ENCODE measurements at regions not wholly inside any gene's neighbourhood (a gene's known extent, or its start where the extent isn't known, plus 50 kb on each side); places are given as distances from the start of the nearest gene placed in this dataset.
"Not testable (repeated sequence)": the region's sequence is repeated elsewhere in the genome, so short reads cannot be mapped to it uniquely, and the experiment has no call there.

GRCh38 chr21:14677639-14678179 lies 131.6 kb upstream of the SAMSN1 start:
- no peak for DNase-seq

- no peak for DNase-seq
Observed at GRCh38 chr21:14677013-14677412, 130.9 kb upstream of the SAMSN1 start.

- DNase-seq, result peak in 1 of 4 experiments; percentile 2
Observed at GRCh38 chr21:14675774-14676530, 129.8 kb upstream of the SAMSN1 start.

GRCh38 chr21:14673649-14674048 lies 127.5 kb upstream of the SAMSN1 start:
- no peak for DNase-seq

DNA sequence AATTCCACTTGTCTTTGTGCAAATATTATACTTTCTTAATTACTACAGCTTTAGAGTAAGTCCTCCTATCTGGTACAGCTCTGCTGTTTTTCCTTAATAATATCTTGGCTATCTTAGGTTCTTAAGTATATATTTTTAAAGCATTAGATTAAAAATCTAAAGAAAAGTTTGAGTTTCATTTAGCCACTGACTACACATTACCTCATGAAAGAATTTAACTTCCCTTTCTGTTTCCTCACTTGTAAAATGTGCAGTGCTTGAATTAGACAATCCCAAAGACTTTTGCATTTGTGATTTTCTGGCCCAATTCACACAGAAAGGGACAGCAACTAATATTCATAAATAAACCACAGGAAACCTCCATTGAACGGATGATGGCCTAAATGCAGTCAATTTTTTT lies 126.4 kb upstream of the SAMSN1 start:
- DNase-seq, result no peak

DNA sequence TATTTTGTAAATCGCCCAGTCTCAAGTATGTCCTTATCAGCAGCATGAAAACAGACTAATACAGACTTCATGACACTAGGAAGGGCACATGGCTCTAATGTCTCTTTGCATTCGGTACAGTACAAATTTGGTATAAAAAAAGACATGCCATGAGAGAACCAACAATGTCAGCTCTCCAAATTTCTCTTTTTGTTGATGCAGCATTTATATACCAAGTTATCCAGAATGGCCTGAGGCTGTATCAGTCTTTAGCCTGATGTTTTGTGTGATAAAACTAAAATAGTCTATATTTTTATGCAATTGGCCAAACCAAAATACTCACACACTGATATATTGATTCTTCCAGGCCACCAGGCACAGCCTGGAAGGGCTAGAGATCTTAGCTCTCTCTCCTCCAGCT lies 124.3 kb upstream of the SAMSN1 start:
- no peak for DNase-seq

DNA sequence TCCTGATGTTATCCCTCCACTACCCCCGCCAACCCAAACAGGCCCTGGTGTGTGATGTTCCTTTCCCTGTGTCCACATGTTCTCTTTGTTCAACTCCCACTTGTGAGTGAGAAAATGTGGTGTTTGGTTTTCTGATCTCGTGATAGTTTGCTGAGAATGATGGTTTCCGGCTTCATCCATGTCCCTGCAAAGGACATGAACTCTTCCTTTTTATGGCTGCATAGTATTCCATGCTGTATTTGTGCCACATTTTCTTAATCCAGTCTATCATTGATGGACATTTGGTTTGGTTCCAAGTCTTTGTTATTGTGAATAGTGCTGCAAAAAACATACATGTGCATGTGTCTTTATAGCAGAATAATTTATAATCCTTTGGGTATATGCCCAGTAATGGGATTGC lies 123.0 kb upstream of the SAMSN1 start:
- not testable (repeated sequence) for DNase-seq

- DNase-seq, result no peak
Observed at GRCh38 chr21:14657241-14658008, 111.3 kb upstream of the SAMSN1 start.

DNA sequence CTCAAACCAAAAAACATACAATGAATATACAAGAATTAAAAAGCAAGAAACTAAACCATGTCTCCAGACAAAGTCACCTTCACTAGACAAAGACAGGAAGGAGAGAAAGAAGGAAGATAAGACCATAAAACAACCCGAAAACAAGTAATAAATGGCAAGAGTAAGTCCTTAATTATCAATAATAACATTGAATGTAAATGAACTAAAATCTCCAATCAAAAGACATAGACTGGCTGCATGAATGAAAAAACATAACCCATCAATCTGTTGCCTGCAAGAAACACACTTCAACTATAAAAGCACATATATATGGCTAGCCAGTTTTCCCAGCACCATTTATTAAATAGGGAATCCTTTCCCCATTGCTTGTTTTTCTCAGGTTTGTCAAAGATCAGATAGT lies 100.8 kb upstream of the SAMSN1 start:
- DNase-seq, result no peak

DNA sequence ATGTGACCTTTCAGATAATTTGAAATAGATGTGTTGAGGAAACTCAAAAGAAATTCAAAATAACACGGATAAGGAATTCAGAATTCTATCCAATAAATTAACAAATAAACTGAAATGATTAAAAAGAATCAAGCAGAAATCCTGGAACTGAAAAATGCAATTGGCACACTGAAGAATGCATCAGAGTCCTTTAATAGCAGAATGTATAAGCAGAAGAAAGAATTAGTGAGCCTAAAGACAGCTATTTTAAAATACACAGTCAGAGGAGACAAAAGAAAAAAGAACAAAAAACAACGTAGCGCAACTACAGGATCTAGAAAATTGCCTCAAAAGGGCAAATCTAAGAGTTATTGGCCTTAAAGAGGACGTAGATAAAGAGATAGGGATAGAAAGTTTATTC lies 99.6 kb upstream of the SAMSN1 start:
- no peak for DNase-seq

DNA sequence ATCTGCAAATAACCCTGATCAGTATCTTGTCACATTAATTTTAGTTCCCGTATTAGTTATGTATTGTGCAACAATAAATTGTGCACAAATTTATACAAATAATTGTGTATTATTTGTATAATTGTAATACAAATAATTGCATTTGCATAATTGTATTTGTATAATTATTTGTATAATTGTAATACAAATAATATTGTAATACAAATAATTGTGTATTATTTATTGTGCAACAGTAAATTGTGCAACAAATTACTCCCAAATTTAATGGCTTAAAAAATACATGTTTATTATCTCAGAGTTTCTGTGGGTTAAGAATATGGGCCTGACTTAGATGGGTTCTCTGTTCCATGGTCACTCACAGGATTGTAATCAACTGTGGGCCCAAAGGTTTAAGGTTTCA lies 86.2 kb upstream of the SAMSN1 start:
- DNase-seq, result no peak

DNA sequence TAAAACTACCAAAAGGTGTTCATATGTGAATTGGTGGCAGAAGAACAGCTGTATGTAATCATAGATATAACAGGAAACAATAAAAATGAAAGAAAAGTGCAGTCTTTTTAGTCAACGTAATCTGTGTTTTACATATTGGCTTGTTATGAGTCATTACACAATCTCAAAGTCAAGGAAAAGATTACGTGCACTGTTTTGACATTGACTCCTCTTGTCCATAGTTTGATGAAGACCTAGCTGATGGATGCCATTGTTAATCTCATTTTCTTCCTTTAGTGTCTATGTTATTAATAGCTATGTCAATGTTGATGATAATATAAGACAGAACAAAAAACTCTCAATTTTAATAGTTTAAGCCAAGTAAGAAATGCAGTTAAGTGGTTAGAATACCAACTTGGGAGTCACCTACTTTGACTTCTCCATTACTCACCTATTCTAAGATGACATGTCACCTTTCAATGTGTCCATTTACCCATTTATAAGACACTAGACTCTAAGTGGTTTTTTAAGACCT lies 84.5 kb upstream of the SAMSN1 start:
- no peak for DNase-seq

- DNase-seq, result no peak
Observed at GRCh38 chr21:14629461-14629860, 83.3 kb upstream of the SAMSN1 start.

- DNase-seq, result not testable (repeated sequence)
Observed at GRCh38 chr21:14623079-14623478, 77.0 kb upstream of the SAMSN1 start.

DNA sequence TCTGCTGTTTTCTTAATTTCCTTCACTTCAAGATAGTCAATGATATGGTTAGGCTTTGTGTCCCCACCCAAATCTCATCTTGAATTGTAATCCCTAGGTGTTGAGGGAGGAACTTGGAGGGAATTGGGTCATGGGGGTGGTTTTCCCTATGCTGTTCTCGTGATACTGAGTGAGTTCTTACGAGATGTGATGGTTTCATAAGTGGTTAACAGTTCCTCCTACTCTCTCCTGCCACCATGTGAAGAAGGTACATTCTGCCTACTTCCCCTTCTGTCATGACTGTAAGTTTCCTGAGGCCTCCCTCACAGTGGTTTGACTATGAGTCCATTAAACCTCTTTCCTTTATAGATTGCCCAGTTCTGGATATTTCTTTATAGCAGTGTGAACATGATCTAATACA lies 74.0 kb upstream of the SAMSN1 start:
- DNase-seq, result no peak

GRCh38 chr21:14617871-14618270 lies 71.8 kb upstream of the SAMSN1 start:
- DNase-seq, result no peak

DNA sequence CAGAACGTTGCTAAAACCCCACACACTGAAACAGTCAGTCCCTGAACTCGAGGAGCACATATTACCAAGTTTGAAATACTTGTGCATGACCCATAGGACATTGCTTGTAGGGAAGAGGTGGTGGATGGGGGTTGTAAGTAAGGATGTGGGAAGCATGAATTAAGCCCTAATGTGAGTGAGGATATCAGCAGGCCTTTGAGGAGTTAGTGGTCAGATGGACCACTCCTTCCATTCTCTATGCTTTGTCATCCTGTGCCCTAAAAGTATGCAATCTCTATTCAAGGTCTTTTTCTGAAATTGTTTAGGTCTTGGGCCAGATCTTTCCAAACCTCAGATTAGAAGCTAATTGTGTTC lies 70.9 kb upstream of the SAMSN1 start:
- no peak for DNase-seq

GRCh38 chr21:14616380-14617039 lies 70.4 kb upstream of the SAMSN1 start:
- no peak for DNase-seq

GRCh38 chr21:14615359-14615974 lies 69.4 kb upstream of the SAMSN1 start:
- DNase-seq, result no peak

DNA sequence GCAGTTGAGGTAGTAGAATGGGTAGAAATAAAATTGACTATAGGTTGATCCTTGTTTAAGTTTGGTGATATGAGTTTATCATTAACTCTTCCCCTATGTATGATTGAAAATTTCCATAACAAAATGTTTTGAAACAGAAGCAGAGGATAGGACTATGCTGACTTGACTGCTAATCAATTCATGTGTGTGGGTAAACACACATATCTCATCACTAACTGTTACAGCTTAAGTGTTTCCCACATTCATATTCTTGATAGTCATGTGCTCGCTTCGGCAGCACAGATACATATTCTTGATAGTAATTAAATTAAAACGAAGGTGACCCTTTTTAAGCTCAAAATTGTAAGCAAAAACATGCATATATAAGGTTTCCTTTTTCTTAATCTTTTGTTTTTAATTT lies 68.2 kb upstream of the SAMSN1 start:
- no peak for DNase-seq

GRCh38 chr21:14613486-14614224 lies 67.5 kb upstream of the SAMSN1 start:
- DNase-seq, result no peak

DNA sequence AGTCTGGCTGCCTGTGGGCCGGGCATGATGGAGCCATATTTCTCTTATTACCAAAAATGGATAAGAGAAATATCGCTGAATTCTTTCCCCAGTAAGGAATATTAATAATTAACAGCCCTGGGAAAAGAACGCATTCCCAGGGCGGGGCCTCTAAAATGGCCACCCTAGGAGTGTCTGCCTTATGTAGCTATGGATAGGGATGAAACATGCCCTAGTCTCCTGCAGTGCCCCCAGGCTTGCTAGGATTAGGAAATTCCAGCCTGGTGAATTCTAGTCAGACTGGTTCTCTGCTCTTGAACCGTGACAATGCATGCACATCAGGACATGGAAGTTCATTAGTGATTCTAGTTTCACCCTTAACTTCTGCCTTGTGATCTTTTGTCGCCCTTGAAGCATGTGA lies 64.0 kb upstream of the SAMSN1 start:
- DNase-seq, result not testable (repeated sequence)

All from activated naive CD4-positive, alpha-beta T cell (primary cell).